Gastrocnemius medialis (tissue), 4 donors: ENCODE measurements at regions not wholly inside any gene's neighbourhood (a gene's known extent, or its start where the extent isn't known, plus 50 kb on each side); places are given as distances from the start of the nearest gene placed in this dataset.

Experiments
- CTCF ChIP-seq, 5 experiments: fragments of 450-650 bp in 3 of 5; fragments of 200-600 bp in 2 of 5; sonication (generic) in 2 of 5; IDR thresholded peaks in 4 of 5; conservative IDR thresholded peaks in 1 of 5; 1 replicate in 4 of 5; 2 replicates in 1 of 5; pipeline ENCODE4 v1.5.1; 2016 to 2019; ENCODE audit warnings: antibody characterized with exemption in 5 of 5, mild to moderate bottlenecking in 3 of 5, moderate library complexity in 3 of 5
- POLR2A ChIP-seq, 2 donors: fragments of 450-650 bp; IDR thresholded peaks; one replicate each; pipeline ENCODE4 v1.6.1; 2017; ENCODE audit warnings: antibody characterized with exemption in 2 of 2, mild to moderate bottlenecking in 2 of 2, moderate library complexity in 2 of 2

GRCh38 chr12:54740882-54741281, 92.7 kb upstream of the DCD start:
- TF ChIP-seq CTCF (IDR thresholded peaks at IDR 0.05 in 4 of 5, conservative IDR thresholded peaks at IDR 0.05 in 1 of 5): no peak
- no peak for TF ChIP-seq POLR2A (IDR thresholded peaks at IDR 0.05)
